HepG2 (cell line): ENCODE measurements at regions not wholly inside any gene's neighbourhood (a gene's known extent, or its start where the extent isn't known, plus 50 kb on each side); places are given as distances from the start of the nearest gene placed in this dataset.

Experiments
- ATAC-seq: fragments of 200-7000 bp; cut with Tn5 transposase; 3 replicates; pipeline ENCODE4 v1.9.1; 2020; ENCODE audit warnings: mild to moderate bottlenecking, moderate library complexity
- BruUV-seq: library from RNA; stranded (reverse); fragments of 400-500 nt; replicated peaks from 2 replicates; lab custom pipeline; 2021; lab: Mats Ljungman, UMichigan
- CTCF ChIA-PET: fragments of 300-600 bp; formaldehyde crosslinking; extraction: SDS; loops from one replicate; lab custom pipeline; 2021; ENCODE audit warnings: low total read pairs, inconsistent platforms, low intra/inter-chr PET ratio; lab: Yijun Ruan, JAX
- POLR2A ChIA-PET: fragments of 350-600 bp; sonication (Branson Sonifier 250); formaldehyde crosslinking; loops from one replicate; lab custom pipeline; 2020; ENCODE audit warnings: antibody characterized with exemption, inconsistent platforms; lab: Yijun Ruan, JAX
- DNase-seq: peaks from one replicate; pipeline ENCODE4 v3.0.0-alpha.2; 2015; ENCODE audit warnings: low spot score
- FAIRE-seq: peaks from 3 replicates; lab custom pipeline; 2011; peaks lifted over from hg19 to GRCh38; lab: Jason Lieb, UNC
- H2AFZ ChIP-seq: one replicate; pipeline ENCODE4 v1.6.1; 2011; ENCODE audit warnings: low read length, inconsistent platforms
- H3K27ac ChIP-seq: fragments of 300-600 bp; 3 replicates; pipeline ENCODE4 v1.8.0; 2011; ENCODE audit warnings: mixed run types, mild to moderate bottlenecking, mixed read lengths, low read length, inconsistent platforms; ENCODE audit not compliant: insufficient read depth; ENCODE audit errors: extremely low read length
- H3K27me3 ChIP-seq, 2 experiments: fragments of 200-600 bp in 1 of 2; 2 replicates in 1 of 2; 3 replicates in 1 of 2; pipeline versions ENCODE4 v1.6.0 to v1.8.0; 2011; ENCODE audit warnings: low read length in 2 of 2, mild to moderate bottlenecking in 2 of 2, moderate library complexity in 2 of 2, inconsistent platforms in 1 of 2; ENCODE audit not compliant: insufficient read depth in 2 of 2, control insufficient read depth in 1 of 2
- H3K36me3 ChIP-seq, 2 experiments: fragments of 200-600 bp in 1 of 2; replicated peaks in 1 of 2; 2 replicates in 1 of 2; 3 replicates in 1 of 2; pipeline versions ENCODE4 v1.5.1 to v1.8.0; 2011; ENCODE audit warnings: low read length in 2 of 2, inconsistent platforms in 1 of 2; ENCODE audit not compliant: insufficient read depth in 2 of 2, control insufficient read depth in 1 of 2
- H3K4me1 ChIP-seq: 2 replicates; pipeline ENCODE4 v1.5.1; 2012; ENCODE audit warnings: low read length, inconsistent platforms; ENCODE audit not compliant: insufficient read depth
- H3K4me2 ChIP-seq: 2 replicates; pipeline ENCODE4 v1.6.0; 2011; ENCODE audit warnings: low read depth, low read length, inconsistent platforms
- H3K4me3 ChIP-seq, 3 experiments: fragments of 200-600 bp in 1 of 3; sonication (generic), shearing (Covaris generic) in 1 of 3; replicated peaks in 1 of 3; 2 replicates each; pipeline ENCODE4 v1.5.1; 2011 to 2016; ENCODE audit warnings: low read length in 3 of 3, inconsistent platforms in 2 of 3, low read depth in 2 of 3, mild to moderate bottlenecking in 2 of 3, control low read depth in 1 of 3, mixed read lengths in 1 of 3; ENCODE audit not compliant: insufficient read depth in 1 of 3
- H3K79me2 ChIP-seq: one replicate; pipeline ENCODE4 v1.6.1; 2011; ENCODE audit warnings: low read length, inconsistent platforms; ENCODE audit not compliant: insufficient read depth
- H3K9ac ChIP-seq: 2 replicates; pipeline ENCODE4 v1.6.0; 2011; ENCODE audit warnings: mild to moderate bottlenecking, low read depth, low read length, inconsistent platforms; ENCODE audit not compliant: insufficient read depth
- H3K9me3 ChIP-seq: 2 replicates; pipeline ENCODE4 v1.5.1; 2012; ENCODE audit warnings: mild to moderate bottlenecking, low read length
- H4K20me1 ChIP-seq: 2 replicates; pipeline ENCODE4 v1.6.0; 2011; ENCODE audit warnings: inconsistent platforms, mild to moderate bottlenecking, low read length, moderate library complexity; ENCODE audit not compliant: insufficient read depth
- ATF7 ChIP-seq, 2 experiments: fragments of 450-650 bp in 1 of 2; sonication (generic) in 1 of 2; formaldehyde crosslinking in 1 of 2; IDR thresholded peaks; 2 replicates each; pipeline versions ENCODE4 v1.4.0 to v1.6.1; 2016 to 2020; ENCODE audit warnings: antibody characterized with exemption in 1 of 2, mild to moderate bottlenecking in 1 of 2, missing genetic modification reagents in 1 of 2
- CTCF ChIP-seq: sonication (generic); formaldehyde crosslinking; IDR thresholded peaks from 2 replicates; pipeline ENCODE4 v1.5.0; 2020; ENCODE audit warnings: mild to moderate bottlenecking, missing genetic modification reagents, moderate library complexity
- FOXP1 ChIP-seq, 2 experiments: fragments of 450-650 bp in 1 of 2; IDR thresholded peaks; 2 replicates each; pipeline ENCODE4 v1.6.1; 2017 to 2018; ENCODE audit warnings: antibody characterized with exemption in 1 of 2
- NFE2L2 ChIP-seq: fragments of 150-350 bp; IDR thresholded peaks from 2 replicates; pipeline ENCODE4 v1.6.1; 2014; ENCODE audit warnings: low read length
- ZNF207 ChIP-seq: fragments of 450-650 bp; IDR thresholded peaks from 2 replicates; pipeline ENCODE4 v1.6.1; 2016; ENCODE audit warnings: antibody characterized with exemption, borderline replicate concordance
- ZNF619 ChIP-seq: sonication (generic); formaldehyde crosslinking; IDR thresholded peaks from 2 replicates; pipeline ENCODE4 v1.4.0; 2020; ENCODE audit warnings: mild to moderate bottlenecking, missing genetic modification reagents
- ZNF678 ChIP-seq: sonication (generic); formaldehyde crosslinking; IDR thresholded peaks from 2 replicates; pipeline ENCODE4 v1.4.0; 2020; ENCODE audit warnings: mild to moderate bottlenecking, missing genetic modification reagents
- WGBS: methylation state at CpG from one replicate; pipeline ENCODE4 v1.1.6; 2017; ENCODE audit warnings: low lambda C conversion rate; 5-methylcytosine and 5-hydroxymethylcytosine counted together
- in situ Hi-C: cut with HindIII; loops from 2 replicates; pipeline ENCODE4 v1.10.0; 2017; ENCODE audit warnings: low pct_unique_long_range_greater_than_20kb; ENCODE audit not compliant: extremely low pct_ligation_motif_present
- intact Hi-C: fragments of 100-400 bp; cut with micrococcal nuclease; formaldehyde crosslinking; loops from one replicate; pipeline ENCODE4 v1.10.0; 2022; ENCODE audit not compliant: unreplicated experiment
- TF ChIP-seq, protein P1 (sequence below): sonication (generic); formaldehyde crosslinking; conservative IDR thresholded peaks from 2 replicates; pipeline ENCODE4 v1.5.0; 2020; ENCODE audit warnings: missing genetic modification reagents

DNA sequence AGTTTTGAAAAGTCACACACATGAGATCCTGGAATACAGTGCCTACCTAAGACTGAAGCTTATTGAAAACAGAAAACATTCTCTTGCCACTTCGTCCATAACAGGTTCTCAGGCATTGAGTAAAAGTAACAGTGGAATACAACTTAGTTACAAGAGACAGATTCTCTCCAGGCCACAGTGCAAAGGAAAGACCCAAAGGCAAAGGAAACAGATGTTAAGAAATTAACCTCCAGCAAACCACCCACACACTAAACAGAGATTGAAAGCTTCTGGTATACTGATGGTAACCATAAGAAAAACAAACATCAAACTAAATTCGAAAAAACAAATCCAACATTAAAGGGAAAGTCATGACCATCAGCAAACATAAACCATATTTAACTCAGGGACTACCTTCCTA is 914.7 kb downstream of the SLITRK5 start (continued):
- no peak for TF ChIP-seq CTCF
- no peak for TF ChIP-seq ZNF619 (CRISPR knock-in tag)
- TF ChIP-seq ZNF678 (CRISPR knock-in tag), result no peak
- TF ChIP-seq ZNF207, result no peak

DNA sequence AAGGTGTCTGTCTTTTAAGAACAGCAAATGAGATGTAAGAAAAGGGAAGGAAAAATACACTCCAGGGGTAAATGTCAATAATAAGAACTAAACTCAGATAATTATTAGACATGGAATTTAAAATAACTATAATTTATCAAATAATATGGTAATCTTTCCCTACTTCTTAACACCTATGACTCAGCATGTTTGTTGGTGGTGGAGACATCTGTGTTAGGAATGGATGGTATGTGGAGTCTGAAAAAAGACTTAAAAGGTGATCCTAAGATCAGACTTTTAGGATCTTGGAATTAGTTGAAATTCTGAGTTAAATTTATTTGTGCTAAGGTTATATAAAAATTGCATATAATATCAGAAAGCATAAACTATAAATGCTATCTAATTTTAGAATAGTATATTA is 915.1 kb downstream of the SLITRK5 start:
- intact Hi-C loops, result no loop called here
- H3K36me3 ChIP-seq, result no peaks in the 10 kb centered on the region
- ATAC-seq (no peak), FAIRE-seq (no peak)
- no peaks in the 10 kb centered on the region for H3K27me3 ChIP-seq
- no peak overlapping the region for H3K9ac ChIP-seq
- H2AFZ ChIP-seq, result no peak overlapping the region
- ChIA-PET POLR2A (no interaction called here), CTCF (no interaction called here)
- peaks cover 53% of the 10 kb centered on the region for H3K9me3 ChIP-seq
- H3K4me3 ChIP-seq, result no peak overlapping the region
- H3K27ac ChIP-seq, result no peak overlapping the region
- in situ Hi-C loops, result no loop called here
- no peaks in the 10 kb centered on the region for H3K79me2 ChIP-seq
- no TSS peak for BruUV-seq
- no peak overlapping the region for H3K4me2 ChIP-seq
- H4K20me1 ChIP-seq, result no peaks in the 10 kb centered on the region
- peak; percentile 70 for TF ChIP-seq NFE2L2
- TF ChIP-seq FOXP1 (IDR thresholded peaks at IDR 0.05), result no peak
- no peak for TF ChIP-seq FOXP1 (CRISPR knock-in tag; IDR thresholded peaks at IDR 0.05)
- TF ChIP-seq, all 625 proteins: peak for 1
- DNase-seq, result no peak
- no peaks in the 10 kb centered on the region for H3K4me1 ChIP-seq

GRCh38 chr13:88590574-88590973 is 919.4 kb downstream of the SLITRK5 start:
- H3K27me3 ChIP-seq, result no peaks in the 10 kb centered on the region
- H3K4me2 ChIP-seq, result no peak overlapping the region
- ATAC-seq (no peak), FAIRE-seq (no peak), DNase-seq (no peak)
- CTCF ChIA-PET, result no interaction called here
- H3K27ac ChIP-seq, result no peak overlapping the region
- H3K9me3 ChIP-seq, result peaks cover 70% of the 10 kb centered on the region
- intact Hi-C loops, result no loop called here
- BruUV-seq, result no TSS peak
- no peak overlapping the region for H3K4me3 ChIP-seq
- TF ChIP-seq, protein P1, sequence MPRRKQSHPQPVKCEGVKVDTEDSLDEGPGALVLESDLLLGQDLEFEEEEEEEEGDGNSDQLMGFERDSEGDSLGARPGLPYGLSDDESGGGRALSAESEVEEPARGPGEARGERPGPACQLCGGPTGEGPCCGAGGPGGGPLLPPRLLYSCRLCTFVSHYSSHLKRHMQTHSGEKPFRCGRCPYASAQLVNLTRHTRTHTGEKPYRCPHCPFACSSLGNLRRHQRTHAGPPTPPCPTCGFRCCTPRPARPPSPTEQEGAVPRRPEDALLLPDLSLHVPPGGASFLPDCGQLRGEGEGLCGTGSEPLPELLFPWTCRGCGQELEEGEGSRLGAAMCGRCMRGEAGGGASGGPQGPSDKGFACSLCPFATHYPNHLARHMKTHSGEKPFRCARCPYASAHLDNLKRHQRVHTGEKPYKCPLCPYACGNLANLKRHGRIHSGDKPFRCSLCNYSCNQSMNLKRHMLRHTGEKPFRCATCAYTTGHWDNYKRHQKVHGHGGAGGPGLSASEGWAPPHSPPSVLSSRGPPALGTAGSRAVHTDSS (CRISPR knock-in tag), result no peak
- peak; percentile 62 for TF ChIP-seq ATF7 (IDR thresholded peaks at IDR 0.05)
- TF ChIP-seq ATF7 (CRISPR knock-in tag; IDR thresholded peaks at IDR 0.05), result no peak
- no peaks in the 10 kb centered on the region for H3K4me1 ChIP-seq
- in situ Hi-C loops, result no loop called here
- H3K9ac ChIP-seq, result no peak overlapping the region
- no peak overlapping the region for H2AFZ ChIP-seq
- POLR2A ChIA-PET, result no interaction called here
- H3K36me3 ChIP-seq, result no peaks in the 10 kb centered on the region
- no peaks in the 10 kb centered on the region for H3K79me2 ChIP-seq
- WGBS, result 0% methylated on average over 1 of the region's 1 CpG
- H4K20me1 ChIP-seq, result no peaks in the 10 kb centered on the region
